GM19455 (cell line): ENCODE measurements at regions not wholly inside any gene's neighbourhood (a gene's known extent, or its start where the extent isn't known, plus 50 kb on each side); places are given as distances from the start of the nearest gene placed in this dataset.

Source experiments
- ATAC-seq: cut with Tn5 transposase; IDR thresholded peaks from one replicate; pipeline ENCODE4 v1.9.1; 2021; ENCODE audit not compliant: unreplicated experiment

DNA sequence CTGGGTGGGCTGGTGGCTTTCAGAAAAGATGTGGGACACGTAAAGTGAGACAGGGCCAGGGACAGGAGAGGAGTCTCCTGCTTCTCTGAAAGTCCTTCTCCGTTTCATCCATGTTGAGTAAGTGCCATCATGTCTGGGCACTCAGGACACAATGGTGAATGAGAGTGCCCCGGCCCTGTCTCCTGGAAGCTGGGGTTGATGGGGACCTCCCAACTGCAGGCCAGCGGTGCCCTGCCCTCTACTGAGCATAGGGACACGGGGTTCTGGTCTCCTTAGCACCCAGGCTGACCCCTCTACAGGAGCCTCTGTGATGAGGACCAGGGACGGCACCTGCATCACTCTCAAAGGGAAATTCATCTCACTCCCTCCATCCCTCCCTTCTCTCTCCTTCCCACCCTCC lies 772.3 kb downstream of the BRD1 start:
- no peak for ATAC-seq

DNA sequence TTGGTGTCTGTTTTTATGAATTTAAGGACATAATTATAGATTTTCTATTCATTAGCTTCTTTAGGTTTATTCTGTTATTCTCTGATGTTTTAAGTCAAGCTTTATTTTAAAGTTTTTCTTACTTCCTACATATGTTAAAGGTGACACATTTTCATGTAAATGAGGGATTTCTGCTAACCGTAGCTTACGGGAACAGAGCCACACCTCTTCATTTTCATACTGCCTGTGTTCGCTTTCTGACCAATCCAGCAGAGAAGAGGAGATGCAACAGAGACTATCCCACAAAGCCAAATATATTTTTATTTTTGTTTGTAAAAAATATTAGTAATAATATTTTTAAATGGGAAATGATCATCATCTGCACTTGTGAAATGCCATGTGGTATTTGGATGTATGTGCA lies 774.1 kb downstream of the BRD1 start:
- ATAC-seq, result no peak

DNA sequence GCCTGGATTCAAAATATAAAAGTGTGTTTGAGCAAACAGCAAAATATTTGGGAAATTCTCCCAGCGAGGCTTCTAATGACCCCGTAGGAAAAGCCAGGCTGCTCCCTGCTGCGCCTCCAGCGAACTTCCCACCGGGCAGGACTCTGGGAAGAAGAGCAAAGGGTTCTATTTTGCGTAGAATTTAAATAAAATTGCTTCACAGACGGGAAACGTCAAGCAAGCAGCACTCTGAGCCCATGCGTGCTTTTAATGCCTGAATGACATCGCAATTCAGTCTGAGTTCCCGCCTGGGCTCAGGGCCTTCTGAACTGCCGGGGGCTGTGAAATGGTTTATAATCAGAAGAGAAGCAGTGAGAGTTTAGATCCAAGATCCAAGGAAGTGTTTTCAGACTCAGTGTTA lies 775.1 kb downstream of the BRD1 start:
- ATAC-seq, result no peak

DNA sequence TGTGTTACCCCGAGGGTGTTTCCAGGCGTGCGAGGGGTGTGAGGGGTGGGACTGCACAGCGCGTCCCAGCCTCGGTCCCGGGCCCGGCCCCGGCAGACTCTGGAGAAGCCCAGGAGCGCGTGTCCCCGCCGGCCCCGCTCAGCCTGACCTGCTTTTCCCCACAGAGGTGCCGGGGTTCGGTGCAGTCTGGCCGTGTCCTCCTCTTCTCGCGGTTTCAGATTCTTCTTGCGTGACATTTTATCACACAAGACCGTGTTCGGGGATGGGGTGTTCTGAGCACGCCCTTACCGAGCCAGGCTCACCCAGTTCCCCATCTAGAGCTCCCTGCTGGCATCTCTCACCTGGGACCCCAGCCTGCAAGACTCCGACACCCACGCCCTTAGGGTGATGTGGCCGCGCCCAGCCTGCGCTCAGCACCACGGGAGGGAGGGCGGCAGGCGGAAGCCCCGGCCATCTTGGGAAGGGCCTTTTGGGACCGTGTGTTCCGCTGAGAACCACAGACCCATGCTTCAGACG lies 775.6 kb downstream of the BRD1 start:
- no peak for ATAC-seq

DNA sequence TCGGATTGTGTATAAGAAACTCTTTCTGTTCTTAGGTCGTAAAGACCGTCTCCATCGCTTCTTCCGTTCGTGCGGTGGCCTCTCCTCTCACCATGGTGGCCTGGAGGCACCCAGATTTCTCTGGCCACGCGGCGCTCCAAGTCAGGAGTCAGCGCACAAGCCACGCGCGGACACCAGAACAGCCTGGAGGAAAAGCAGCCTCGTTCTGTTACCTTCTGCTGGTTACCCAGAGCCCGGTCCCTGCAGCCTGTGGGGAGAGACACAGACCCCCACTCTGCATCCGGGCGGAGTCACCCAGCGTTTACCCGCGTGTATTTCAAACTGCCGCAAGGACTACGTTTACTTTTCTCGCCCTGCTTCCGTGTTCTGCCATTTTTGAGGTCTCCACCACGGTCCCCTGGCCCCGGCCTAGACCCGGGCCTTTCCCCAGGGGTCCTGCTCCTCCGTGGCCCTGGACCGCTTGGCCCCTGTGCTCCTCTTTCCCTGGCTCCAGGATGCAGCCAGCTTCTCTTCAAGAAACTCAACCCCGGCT lies 776.1 kb downstream of the BRD1 start:
- ATAC-seq, result no peak

DNA sequence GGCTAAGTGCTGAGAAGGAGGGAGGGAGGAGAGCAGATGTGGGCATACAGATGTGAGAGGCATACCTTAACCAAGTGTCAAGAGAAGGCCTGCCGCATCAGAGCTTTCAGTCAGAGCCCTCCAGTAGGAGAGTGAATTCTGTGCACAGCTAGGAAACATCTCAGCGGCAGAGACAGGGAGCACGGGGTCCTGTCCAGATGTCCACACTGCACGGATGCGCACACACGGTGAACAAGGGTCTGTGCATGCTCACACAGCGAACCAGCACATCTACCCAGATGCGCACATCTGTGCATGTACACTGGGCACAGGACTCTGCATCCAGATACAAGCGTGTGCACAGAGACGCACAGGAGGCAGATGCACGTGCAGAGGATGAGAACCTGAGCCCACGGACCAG lies 778.0 kb downstream of the BRD1 start:
- ATAC-seq, result no peak

DNA sequence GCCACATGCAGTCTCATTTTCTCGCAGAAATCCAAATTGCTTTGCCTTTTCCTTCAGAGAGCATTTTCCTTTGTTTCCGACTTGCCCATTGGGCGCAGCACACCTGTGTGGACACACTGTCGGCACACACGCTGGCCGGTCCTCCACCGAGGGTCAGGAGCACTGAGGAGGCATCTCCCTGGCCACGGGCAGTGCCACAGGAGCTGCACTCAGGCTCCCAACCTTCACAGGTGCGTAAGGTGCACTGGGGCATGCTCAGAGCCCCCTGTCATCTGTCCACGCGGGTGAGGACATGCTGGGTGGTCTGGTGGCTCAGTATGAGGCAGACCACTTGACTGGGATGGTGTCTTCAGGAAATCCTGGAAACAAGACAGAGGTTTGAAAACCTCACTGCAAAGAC lies 779.1 kb downstream of the BRD1 start:
- ATAC-seq, result no peak

DNA sequence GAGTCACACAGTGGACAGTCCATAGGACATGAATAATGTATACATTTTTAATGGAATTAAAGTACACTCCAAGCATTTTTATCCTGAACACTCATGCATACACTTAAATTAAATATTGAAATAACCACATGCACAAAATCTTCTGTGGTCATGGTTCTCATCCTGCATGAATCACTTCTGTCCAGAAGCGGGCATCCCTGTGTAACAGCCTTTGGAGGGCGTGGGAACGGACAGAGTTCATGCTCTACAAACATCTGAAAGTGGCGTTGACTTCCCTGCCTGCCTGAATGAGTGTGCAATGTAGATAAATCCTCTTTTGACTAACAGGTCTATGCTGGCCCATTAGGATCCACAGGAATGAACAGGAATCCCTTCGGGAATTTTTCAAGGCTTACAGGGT lies 780.2 kb downstream of the BRD1 start:
- no peak for ATAC-seq

DNA sequence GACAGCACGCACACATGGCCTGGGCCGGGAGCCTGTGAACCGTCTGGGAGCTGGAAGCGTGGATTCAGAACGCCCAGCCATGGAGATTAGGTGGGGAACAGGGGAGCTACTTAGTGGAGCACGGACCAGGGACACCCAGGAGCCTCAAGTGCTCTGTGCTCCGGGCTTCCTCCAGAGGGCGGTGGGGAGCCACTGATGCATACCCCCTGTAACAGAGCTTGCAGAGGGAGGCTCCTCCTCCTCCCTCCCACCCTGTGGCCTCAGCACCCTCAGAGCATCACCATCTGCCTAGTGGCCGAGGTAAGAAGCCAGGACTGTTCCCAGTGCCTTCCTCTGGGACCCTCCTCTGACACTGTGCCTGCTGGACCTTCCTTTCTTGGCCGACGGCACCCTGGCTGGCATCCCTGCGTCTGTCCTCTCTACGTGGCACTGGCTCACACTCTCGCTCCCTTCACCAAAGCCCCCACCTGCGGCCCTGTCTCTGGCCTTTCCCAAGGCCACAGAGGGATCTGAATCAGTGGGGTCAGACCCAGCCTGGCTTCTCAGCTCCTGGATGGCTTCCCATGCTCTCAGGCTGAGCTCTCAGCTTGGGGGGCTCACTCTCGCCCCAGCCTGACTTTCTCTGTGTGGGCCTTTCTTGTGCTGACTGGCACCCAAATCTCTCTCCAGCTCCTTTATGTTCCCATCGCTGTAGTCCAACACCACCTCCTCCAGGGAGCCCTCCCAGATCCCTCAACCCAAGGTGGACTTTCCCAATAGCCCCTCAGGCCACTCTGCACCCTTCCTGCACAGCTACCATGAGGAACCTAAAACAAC lies 780.9 kb downstream of the BRD1 start:
- ATAC-seq, result no peak

DNA sequence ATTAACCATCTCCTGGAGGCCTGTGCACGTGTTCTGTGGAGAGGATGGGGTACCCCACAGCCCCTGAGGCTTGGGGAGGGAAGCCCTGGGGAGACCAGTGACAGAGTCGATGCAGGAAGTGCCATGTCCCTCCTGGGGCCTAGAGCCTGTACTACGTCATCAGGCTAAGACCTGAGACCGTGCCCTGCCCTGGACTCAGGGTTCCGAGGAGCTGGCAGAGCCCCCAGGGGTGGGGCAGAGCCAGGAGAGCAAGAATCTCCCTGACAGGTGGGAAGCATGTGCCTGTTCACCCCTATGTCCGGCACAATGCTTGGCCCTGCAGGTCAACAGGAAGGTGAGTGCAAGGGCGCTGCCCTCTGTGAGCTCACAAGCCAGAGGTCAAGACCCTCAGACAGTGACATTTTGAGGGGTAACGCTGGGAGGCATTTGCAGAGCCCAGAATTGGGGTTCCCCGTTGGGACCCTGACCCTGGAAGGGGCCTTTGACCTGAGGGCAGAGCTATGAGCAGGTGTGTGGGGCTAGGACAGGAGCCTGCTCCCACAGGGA lies 781.6 kb downstream of the BRD1 start:
- no peak for ATAC-seq

DNA sequence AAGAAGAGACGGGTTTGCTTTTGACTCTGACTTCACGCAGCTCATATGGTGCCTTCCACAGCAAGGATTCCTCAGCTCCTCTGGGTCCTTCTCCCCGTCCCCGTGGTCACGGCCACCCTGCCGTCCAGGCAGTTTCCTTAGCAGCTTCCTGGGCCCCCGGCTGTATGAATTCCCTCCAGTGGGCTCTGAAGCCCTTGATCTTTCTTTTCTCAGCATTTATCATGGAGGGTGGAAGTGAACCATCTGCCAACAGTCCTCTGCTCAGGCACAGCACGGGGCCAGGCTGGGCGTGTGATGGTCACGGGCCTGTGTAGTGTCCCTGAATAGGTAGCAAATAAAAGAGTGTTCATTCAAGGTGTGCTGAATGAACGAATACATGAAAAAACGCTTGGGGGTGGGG lies 782.4 kb downstream of the BRD1 start:
- no peak for ATAC-seq

DNA sequence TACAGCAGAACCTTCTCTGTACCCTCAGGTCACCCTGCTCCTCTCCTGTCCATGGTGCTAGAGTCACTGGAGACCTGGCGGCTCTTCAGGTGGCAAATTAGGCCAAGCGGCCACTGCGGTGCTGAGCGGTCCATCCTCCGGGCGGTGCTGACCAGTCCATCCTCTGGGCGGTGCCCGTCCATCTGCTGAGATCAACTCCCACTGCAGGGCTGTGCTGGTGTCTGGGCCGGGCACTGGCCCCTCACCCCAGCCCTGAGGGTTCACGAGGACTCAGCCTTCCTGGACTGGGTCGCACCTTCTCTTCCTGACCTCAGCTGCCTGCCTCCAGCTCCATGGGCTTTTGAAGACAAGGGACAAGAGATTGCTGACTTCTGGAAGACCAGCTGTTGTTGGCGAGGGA lies 782.9 kb downstream of the BRD1 start:
- ATAC-seq, result no peak

DNA sequence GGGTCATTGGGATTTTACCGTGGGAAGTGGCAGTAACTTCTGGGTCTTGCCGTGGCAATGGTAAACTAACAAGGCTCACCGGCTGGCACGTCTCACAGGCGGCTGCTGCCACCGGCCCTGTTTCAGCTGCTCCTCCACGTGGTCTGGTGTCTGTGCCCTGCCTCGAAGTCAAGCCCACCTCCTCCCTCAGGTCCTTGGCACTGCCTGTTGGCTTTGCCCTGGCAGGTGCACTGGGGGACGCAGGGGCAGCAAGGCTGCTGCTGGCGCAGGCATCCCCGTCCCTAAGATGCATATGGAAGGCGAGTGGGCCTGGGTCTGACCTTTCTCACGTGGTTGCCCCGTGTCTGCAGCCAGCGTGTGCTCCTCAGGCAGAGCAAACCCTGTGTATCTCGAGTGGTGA lies 783.6 kb downstream of the BRD1 start:
- no peak for ATAC-seq

DNA sequence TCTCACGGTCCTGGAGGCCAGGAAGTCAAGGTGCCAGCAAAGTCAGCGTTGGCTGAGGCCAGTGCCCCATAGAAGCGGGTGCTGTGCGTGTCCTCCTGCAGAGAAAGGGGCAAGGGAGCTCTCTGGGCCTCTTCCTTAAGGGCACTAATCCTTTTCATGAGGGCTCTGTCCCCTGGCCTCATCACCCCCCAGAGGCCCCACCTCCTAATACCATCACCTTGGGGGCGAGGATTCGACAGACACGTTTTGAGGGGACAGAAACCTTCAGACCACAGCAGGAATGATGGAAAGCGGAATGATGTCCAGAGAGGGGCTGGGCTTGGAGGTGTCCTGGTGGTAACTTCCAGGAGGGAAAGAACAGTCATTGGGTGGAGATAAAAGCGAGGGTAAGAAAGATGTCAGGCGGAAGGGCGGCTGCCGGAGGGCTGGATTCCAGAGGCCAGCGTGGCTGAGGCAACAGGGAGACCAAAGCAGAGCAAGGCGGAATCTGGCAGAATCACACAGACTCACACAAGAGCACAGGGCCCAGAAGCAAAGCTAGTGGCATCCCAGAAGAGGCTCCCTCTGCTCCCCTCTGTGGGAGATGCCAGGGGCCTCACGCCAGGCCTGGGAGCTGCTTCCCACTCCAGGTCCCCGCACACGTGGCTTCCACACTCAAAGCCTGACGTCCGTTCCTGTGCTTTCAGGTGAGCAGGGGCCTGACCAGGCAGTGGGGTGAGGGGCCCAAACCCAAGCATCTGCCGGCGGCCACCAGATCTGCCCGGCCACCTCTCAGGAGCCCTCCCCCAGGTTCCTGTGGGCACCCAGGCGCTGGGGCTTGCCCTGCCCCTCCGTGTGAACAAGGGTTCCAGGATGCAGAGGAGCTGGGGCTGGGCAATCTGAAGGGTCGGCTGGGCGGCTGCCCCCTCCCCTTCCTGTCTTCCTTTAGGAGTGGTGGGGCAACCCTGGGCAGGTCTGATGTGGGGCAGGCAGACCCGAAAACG lies 784.5 kb downstream of the BRD1 start:
- ATAC-seq, result no peak

DNA sequence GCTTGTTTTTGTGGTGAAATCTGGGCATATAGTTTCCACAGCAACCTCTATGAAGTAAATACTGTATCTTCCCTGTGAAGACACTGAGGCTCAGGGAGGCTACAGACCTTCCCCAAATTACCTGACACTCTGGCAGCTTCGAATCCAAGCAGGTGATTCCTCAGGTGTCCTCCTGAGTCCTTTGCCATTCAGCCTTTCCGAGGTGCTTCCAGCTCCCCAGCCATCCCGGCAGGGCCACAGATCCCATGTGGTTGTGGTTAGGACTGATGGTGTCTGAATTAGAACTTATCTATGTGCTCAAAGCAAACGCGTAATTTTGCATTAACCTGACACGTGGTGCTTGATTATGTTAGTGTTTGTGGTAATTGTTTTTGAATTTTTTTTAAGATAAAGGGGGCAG lies 785.6 kb downstream of the BRD1 start:
- no peak for ATAC-seq

DNA sequence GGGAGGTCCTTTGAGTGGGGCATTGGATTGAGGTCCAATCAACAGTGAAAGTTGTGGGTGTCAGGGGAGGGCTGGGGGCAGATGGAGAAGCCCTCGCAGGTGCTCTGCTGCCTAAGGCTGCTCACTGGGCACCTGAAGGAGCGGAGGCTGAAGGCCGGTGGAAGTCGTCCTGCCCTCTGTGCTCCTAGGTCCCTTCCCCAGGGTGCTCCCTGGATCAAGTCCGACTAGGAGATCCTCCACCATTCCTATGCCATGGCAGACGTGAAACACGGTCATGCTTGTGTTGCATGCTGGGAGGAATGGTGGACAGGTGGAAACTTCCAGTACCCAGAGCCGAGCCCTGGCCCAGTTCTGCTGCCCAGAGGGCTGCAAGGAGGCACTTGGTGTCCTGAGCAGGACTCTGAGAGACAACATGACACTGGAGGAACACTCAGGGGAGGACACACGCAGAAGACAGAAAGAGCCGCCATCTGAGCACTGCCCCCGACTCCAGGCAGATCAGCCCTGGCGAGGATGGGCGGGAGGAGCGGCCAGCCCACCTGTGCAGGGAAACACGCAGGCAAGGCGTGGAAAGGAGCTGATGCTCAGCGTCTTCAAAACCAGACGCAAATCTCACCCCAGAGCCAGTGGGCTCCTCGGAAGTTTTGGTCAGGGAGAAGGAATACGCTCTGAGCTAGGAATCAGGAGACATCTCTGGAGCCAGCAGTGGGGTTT lies 786.8 kb downstream of the BRD1 start:
- ATAC-seq, result no peak

DNA sequence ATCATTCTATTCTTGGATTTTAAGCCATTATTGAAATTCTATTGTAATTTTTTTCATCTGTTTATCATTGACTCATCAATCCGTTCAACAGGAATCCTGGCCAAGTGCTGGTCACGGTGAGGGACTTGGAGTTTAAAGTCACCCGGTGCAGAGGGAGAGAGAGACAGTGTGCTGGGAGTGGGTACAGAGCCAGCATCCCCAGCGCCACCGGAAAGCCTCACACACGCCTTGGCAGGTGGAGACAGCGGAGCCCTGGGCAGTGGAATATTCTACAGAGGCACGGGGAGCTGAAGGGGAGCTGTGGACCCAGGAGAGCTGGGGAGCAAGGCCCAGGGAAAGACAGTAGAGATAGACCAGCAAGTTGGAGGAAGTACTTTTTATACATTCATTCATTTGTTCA lies 787.6 kb downstream of the BRD1 start:
- no peak for ATAC-seq

DNA sequence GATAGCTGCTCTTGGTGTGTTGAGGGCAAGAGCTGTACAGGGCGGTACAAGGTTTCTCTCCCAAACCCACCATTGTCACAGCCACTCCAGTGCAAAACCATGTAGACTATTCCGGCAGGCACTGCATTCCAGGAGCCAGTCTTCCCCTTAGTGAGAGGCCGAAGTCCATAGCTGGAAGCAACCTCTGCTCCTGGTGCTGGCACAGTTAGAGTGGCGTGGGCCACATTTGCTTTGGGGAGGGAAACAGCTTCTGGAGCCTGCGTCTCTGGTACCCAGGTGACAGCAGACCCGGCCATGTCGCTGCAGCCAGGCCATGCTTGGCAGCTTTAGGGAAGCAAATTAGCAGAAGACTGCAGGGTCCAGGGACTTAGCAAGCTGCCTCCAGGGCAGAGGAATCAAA lies 788.0 kb downstream of the BRD1 start:
- no peak for ATAC-seq

DNA sequence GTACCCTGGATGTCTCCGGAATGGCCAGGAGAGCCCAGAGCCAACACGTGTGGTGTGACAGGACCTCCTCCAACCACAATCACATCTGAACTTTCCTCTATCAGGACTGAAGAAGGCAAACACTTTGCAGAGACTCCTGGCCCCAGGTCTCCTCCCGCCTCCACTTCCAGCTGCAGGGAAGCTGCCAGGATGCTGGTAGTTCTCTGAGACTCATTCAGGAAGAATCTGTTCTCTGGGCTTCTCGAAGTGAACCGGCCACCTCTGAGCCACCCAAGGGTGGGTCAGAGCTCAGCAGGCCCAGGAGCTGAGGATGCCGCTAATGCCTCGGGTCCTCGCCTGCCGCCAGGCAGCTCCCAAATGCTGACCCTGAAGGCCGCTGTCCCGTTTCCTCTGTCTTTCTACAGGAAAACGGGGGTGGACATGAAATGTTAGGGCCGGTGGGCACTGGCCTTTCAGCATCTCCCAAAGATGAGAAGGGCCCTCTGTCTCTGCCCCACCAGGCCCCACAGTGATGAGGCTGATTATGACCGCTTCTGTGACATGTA lies 789.9 kb downstream of the BRD1 start:
- ATAC-seq, result no peak

DNA sequence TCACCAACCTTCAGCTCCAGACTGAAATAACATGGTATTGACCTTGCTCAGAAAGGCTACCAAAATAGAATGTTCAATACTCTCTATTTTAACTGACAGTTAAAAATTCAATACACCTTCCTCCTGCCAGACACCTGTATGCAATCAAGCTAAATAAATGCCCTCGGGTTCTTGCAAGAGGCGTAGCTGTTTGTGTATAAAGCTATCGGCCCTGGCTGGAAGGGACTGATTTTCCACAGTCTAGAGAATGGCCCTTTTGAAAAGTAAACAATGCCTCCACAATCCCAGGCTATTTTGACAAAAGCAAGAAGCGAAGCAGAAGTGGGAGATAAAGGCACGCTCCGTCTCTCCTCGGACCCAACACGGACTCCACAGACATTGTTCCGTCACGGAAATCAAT lies 791.2 kb downstream of the BRD1 start:
- no peak for ATAC-seq
